Spleen (tissue), 11 donors: ENCODE measurements at regions not wholly inside any gene's neighbourhood (a gene's known extent, or its start where the extent isn't known, plus 50 kb on each side); places are given as distances from the start of the nearest gene placed in this dataset.

Experiments
- DNase-seq: peaks from one replicate; pipeline ENCODE4 v3.0.0-alpha.2; 2020
- H3K27ac ChIP-seq, 8 donors: fragments of 200-600 bp; sonication (generic) in 7 of 8; 1 replicate in 4 of 8; 2 replicates in 4 of 8; pipeline versions ENCODE4 v1.5.0 to v1.8.0; 2016 to 2021; ENCODE audit warnings: inconsistent platforms in 4 of 8, mild to moderate bottlenecking in 4 of 8, moderate library complexity in 1 of 8
- H3K27me3 ChIP-seq, 7 donors: fragments of 200-600 bp; sonication (generic) in 6 of 7; replicated peaks in 1 of 7; 1 replicate in 4 of 7; 2 replicates in 3 of 7; pipeline versions ENCODE4 v1.5.0 to v1.8.0; 2016 to 2021; ENCODE audit warnings: inconsistent platforms in 3 of 7, mild to moderate bottlenecking in 1 of 7
- H3K36me3 ChIP-seq, 6 donors: fragments of 200-600 bp; sonication (generic) in 5 of 6; 1 replicate in 4 of 6; 2 replicates in 2 of 6; pipeline versions ENCODE4 v1.5.0 to v1.8.0; 2016 to 2021; ENCODE audit warnings: inconsistent platforms in 2 of 6
- H3K4me1 ChIP-seq, 6 donors: fragments of 200-600 bp; sonication (generic) in 5 of 6; 1 replicate in 3 of 6; 2 replicates in 3 of 6; pipeline versions ENCODE4 v1.5.0 to v1.8.0; 2016 to 2021; ENCODE audit warnings: inconsistent platforms in 3 of 6
- H3K4me3 ChIP-seq, 8 donors: fragments of 200-600 bp; sonication (generic) in 7 of 8; 1 replicate in 4 of 8; 2 replicates in 4 of 8; pipeline versions ENCODE4 v1.5.0 to v1.8.0; 2016 to 2021; ENCODE audit warnings: inconsistent platforms in 4 of 8, mild to moderate bottlenecking in 4 of 8, moderate library complexity in 2 of 8
- H3K9me3 ChIP-seq, 8 donors: fragments of 200-600 bp; sonication (generic) in 7 of 8; 1 replicate in 4 of 8; 2 replicates in 4 of 8; pipeline versions ENCODE4 v1.5.0 to v1.8.0; 2016 to 2021; ENCODE audit warnings: inconsistent platforms in 4 of 8
- POLR2A ChIP-seq, 3 donors: fragments of 450-650 bp; IDR thresholded peaks; one replicate each; pipeline ENCODE4 v1.5.1; 2017; ENCODE audit warnings: antibody characterized with exemption in 3 of 3, mild to moderate bottlenecking in 1 of 3
- POLR2AphosphoS5 ChIP-seq, 3 donors: sonication (generic); formaldehyde crosslinking; IDR thresholded peaks; one replicate each; pipeline ENCODE4 v1.5.1; 2017; ENCODE audit warnings: antibody characterized with exemption in 3 of 3
- WGBS, 5 donors: extraction: QIAGEN DNeasy Blood & Tissue Kit in 3 of 5; methylation state at CpG; one replicate each; pipeline versions ENCODE4 v1.1.5 to v1.1.7; 2013 to 2018; 5-methylcytosine and 5-hydroxymethylcytosine counted together
- intact Hi-C: fragments of 100-400 bp; cut with DNase I; formaldehyde crosslinking; loops from one replicate; pipeline ENCODE4 v1.15.0; 2023; ENCODE audit warnings: low total_unique reads
- TF ChIP-seq, protein P1 (sequence below), 11 experiments: fragments of 200-600 bp in 7 of 11; fragments of 450-650 bp in 4 of 11; sonication (generic) in 4 of 11; IDR thresholded peaks in 8 of 11; conservative IDR thresholded peaks in 3 of 11; 1 replicate in 7 of 11; 2 replicates in 4 of 11; pipeline versions ENCODE4 v1.4.0 to v1.8.0; 2016 to 2021; ENCODE audit warnings: antibody characterized with exemption in 11 of 11, inconsistent platforms in 4 of 11, mild to moderate bottlenecking in 1 of 11
- donor health status: healthy with polysubstance abuse.
- donor health status: DM: no; HTN: no; CAD: no; lungs with moderate emphysema.
- donor health status: DM: no; HTN: no; CAD: no.
- donor health status: Bipolar disorder and iron deficiency.
- donor health status: healthy.
- donor health status: DM: no; HTN: no; CAD: no.
- donor health status: DM: yes; HTN: yes; CAD: no.

DNA sequence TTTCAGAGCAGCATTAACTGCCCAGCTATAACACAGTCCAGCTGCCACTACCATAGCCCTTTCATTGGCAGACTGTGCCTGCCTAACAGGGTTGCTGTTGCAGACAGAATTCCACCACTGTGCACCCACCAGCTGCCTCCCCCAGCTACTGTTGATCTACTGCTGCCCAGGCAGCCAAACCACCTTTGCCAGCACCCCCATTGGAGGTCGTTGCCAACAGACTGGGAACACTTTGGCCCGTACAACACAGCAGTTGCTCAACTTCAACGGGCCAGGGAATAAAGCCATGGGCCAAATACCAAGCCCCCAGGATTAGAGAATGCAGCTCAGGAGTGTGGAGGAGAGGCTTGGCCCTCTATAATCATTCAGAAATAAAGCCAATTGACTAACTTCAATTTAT, 473.6 kb downstream of the CDH11 start:
- Histone ChIP-seq H3K9me3 (peaks cover 0 to 44% (median 13%) of the 10 kb centered on the region in 8 donors), H3K4me3 (no peak overlapping the region), H3K4me1 (no peaks in the 10 kb centered on the region), H3K27ac (no peak overlapping the region), H3K36me3 (no peaks in the 10 kb centered on the region), H3K27me3 (no peaks in the 10 kb centered on the region)
- WGBS, 5 donors: 68 to 79% (median 71%) methylated on average over 3 of the region's 3 CpGs
- intact Hi-C loops: no loop called here
- TF ChIP-seq, protein P1, sequence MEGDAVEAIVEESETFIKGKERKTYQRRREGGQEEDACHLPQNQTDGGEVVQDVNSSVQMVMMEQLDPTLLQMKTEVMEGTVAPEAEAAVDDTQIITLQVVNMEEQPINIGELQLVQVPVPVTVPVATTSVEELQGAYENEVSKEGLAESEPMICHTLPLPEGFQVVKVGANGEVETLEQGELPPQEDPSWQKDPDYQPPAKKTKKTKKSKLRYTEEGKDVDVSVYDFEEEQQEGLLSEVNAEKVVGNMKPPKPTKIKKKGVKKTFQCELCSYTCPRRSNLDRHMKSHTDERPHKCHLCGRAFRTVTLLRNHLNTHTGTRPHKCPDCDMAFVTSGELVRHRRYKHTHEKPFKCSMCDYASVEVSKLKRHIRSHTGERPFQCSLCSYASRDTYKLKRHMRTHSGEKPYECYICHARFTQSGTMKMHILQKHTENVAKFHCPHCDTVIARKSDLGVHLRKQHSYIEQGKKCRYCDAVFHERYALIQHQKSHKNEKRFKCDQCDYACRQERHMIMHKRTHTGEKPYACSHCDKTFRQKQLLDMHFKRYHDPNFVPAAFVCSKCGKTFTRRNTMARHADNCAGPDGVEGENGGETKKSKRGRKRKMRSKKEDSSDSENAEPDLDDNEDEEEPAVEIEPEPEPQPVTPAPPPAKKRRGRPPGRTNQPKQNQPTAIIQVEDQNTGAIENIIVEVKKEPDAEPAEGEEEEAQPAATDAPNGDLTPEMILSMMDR (IDR thresholded peaks at IDR 0.05 in 8 of 11, conservative IDR thresholded peaks at IDR 0.05 in 3 of 11): no peak
- TF ChIP-seq POLR2AphosphoS5 (IDR thresholded peaks at IDR 0.05) (no peak), POLR2A (IDR thresholded peaks at IDR 0.05) (no peak)
- DNase-seq: no peak

DNA sequence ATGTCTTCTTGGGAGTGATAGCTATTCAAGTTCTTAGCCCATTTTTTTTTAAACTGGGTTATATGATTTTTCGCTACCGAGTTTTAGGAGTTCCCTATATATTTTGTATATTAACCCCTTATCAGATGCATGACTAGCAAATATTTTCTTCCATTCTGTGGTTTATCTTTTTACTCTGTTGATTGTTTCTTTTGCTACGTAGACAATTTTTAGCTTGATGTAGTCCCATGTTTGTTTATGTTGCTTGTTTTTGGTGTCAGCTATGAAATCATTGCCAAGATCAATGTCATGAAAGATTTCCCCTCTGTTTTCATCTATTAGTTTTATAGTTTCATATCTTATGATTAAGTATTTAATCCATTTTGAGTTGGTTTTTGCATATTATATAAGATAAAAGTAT, 480.5 kb downstream of the CDH11 start:
- TF ChIP-seq POLR2A (IDR thresholded peaks at IDR 0.05): no peak
- 88 to 98% (median 91%) methylated on average over 3 of the region's 3 CpGs for WGBS, 5 donors
- DNase-seq: no peak
- H3K4me1 ChIP-seq: no peaks in the 10 kb centered on the region
- no peaks in the 10 kb centered on the region for H3K27me3 ChIP-seq
- no peak overlapping the region for H3K4me3 ChIP-seq
- intact Hi-C loops: no loop called here
- H3K9me3 ChIP-seq: peaks cover 0 to 7% (median 0%) of the 10 kb centered on the region in 8 donors
- no peak overlapping the region for H3K27ac ChIP-seq
- H3K36me3 ChIP-seq: no peaks in the 10 kb centered on the region

DNA sequence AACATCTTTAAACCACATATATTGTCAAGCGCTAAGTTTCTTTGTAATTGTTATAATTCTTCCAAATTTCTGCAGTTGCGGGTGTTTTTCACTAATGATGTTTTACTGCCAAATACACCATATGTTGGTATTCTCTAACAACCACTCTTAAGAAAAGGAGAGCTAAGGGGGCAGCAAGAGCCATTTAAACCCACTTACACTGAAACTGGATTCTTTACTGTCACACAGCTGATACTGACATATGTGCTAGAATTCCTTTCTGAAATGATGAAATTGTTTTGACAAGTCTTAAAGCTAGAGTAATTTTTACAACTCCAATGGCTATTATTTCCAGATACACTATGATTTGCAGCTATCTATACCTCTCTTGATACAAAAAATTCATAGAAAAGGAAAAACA, 483.1 kb downstream of the CDH11 start:
- no peaks in the 10 kb centered on the region for H3K27me3 ChIP-seq
- DNase-seq: no peak
- intact Hi-C loops: no loop called here

DNA sequence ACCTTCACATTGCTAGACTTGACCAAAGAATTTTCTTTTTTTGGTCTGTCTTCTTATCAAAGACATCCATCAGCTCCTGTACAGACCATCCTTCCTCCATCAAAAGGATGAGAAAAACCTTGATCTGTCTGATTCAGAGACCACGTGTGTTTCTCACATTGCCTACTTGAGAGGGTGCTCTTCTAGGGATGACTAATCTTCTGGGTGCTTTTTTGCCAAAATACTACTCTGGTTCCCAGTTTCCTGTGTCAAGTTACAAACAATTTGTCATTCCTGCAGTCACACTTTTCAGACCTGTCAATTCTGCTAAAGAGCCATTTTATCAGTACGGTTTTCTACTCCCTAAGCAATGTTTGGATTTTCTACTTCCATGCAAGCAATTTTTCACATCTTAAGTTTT, 492.2 kb downstream of the CDH11 start:
- intact Hi-C loops: no loop called here
- Histone ChIP-seq H3K27ac (no peak overlapping the region), H3K9me3 (peaks cover 0 to 23% (median 8%) of the 10 kb centered on the region in 8 donors), H3K4me3 (no peak overlapping the region), H3K4me1 (no peaks in the 10 kb centered on the region), H3K36me3 (no peaks in the 10 kb centered on the region), H3K27me3 (no peaks in the 10 kb centered on the region)
- TF ChIP-seq POLR2AphosphoS5 (IDR thresholded peaks at IDR 0.05) (no peak), POLR2A (IDR thresholded peaks at IDR 0.05) (no peak)
- TF ChIP-seq, protein P1 (IDR thresholded peaks at IDR 0.05 in 8 of 11, conservative IDR thresholded peaks at IDR 0.05 in 3 of 11): no peak
- no peak for DNase-seq
- WGBS, 5 donors: 38 to 64% (median 58%) methylated on average over 2 of the region's 2 CpGs

More for the DNA sequence above, 483.1 kb downstream of the CDH11 start:
- no peak overlapping the region for H3K27ac ChIP-seq
- 71 to 90% (median 87%) methylated on average over 2 of the region's 2 CpGs for WGBS, 5 donors
- TF ChIP-seq POLR2AphosphoS5 (IDR thresholded peaks at IDR 0.05) (no peak), POLR2A (IDR thresholded peaks at IDR 0.05) (no peak)
- TF ChIP-seq, protein P1 (IDR thresholded peaks at IDR 0.05 in 8 of 11, conservative IDR thresholded peaks at IDR 0.05 in 3 of 11): no peak
- no peak overlapping the region for H3K4me3 ChIP-seq
- peaks cover 0 to 7% (median 0%) of the 10 kb centered on the region in 8 donors for H3K9me3 ChIP-seq
- no peaks in the 10 kb centered on the region for H3K4me1 ChIP-seq
- H3K36me3 ChIP-seq: no peaks in the 10 kb centered on the region

DNA sequence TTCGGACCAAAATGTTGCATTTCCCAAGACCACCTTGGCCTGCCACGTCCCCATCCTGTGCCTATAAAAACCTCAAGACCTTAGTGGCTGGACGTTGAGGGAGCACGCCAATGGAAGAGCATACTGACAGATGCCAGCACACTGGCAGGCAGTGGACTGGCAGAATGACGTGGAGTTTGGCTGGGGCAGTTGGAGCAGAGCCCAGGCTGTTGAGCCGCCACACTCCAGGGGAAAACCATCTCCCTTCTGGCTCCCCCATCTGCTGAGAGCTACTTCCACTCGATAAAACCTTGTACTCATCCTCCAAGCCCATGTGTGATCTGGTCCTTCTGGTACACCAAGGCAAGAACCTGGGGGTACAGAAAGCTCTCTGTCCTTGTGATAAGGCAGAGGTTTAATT, 494.1 kb downstream of the CDH11 start:
- Histone ChIP-seq H3K4me1 (no peaks in the 10 kb centered on the region), H3K36me3 (no peaks in the 10 kb centered on the region), H3K27ac (no peak overlapping the region), H3K27me3 (no peaks in the 10 kb centered on the region), H3K9me3 (peaks cover 0 to 25% (median 12%) of the 10 kb centered on the region in 8 donors), H3K4me3 (no peak overlapping the region)
- intact Hi-C loops: no loop called here
- peak; percentile 64 for DNase-seq
- TF ChIP-seq POLR2AphosphoS5 (IDR thresholded peaks at IDR 0.05): no peak
- no peak for TF ChIP-seq POLR2A (IDR thresholded peaks at IDR 0.05)
- TF ChIP-seq, protein P1 (IDR thresholded peaks at IDR 0.05 in 8 of 11, conservative IDR thresholded peaks at IDR 0.05 in 3 of 11): no peak
- 63 to 93% (median 72%) methylated on average over 7 of the region's 7 CpGs for WGBS, 5 donors
